GM19328 (cell line): ENCODE measurements at regions not wholly inside any gene's neighbourhood (a gene's known extent, or its start where the extent isn't known, plus 50 kb on each side); places are given as distances from the start of the nearest gene placed in this dataset.
A peak's percentile ranks its signal among the peaks of the same experiment; 100 is the strongest.

Experiments
- ATAC-seq: cut with Tn5 transposase; IDR thresholded peaks from one replicate; pipeline ENCODE4 v1.9.1; 2021; ENCODE audit warnings: mild to moderate bottlenecking, moderate library complexity; ENCODE audit not compliant: unreplicated experiment

- no peak for ATAC-seq
Observed at GRCh38 chr2:181300600-181301291, 156.4 kb upstream of the ITGA4 start.

GRCh38 chr2:181304011-181304844 is 153.0 kb upstream of the ITGA4 start:
- no peak for ATAC-seq

- peak; percentile 84 for ATAC-seq
Observed at GRCh38 chr2:181305301-181306123, 151.7 kb upstream of the ITGA4 start.

GRCh38 chr2:181306785-181307184 is 150.4 kb upstream of the ITGA4 start:
- ATAC-seq, result no peak

- ATAC-seq, result no peak
Observed at GRCh38 chr2:181307203-181307991, 149.8 kb upstream of the ITGA4 start.

GRCh38 chr2:181308766-181309515 is 148.2 kb upstream of the ITGA4 start:
- ATAC-seq, result no peak

GRCh38 chr2:181309586-181309985 is 147.6 kb upstream of the ITGA4 start:
- no peak for ATAC-seq

- ATAC-seq, result no peak
Observed at GRCh38 chr2:181310967-181311366, 146.2 kb upstream of the ITGA4 start.

GRCh38 chr2:181311837-181312236 is 145.3 kb upstream of the ITGA4 start:
- ATAC-seq, result peak; percentile 32

- peak; percentile 78 for ATAC-seq
Observed at GRCh38 chr2:181312515-181312927, 144.7 kb upstream of the ITGA4 start.

- no peak for ATAC-seq
Observed at GRCh38 chr2:181313845-181314244, 143.3 kb upstream of the ITGA4 start.

- no peak for ATAC-seq
Observed at GRCh38 chr2:181314551-181314950, 142.6 kb upstream of the ITGA4 start.

- ATAC-seq, result no peak
Observed at GRCh38 chr2:181317511-181317910, 139.7 kb upstream of the ITGA4 start.

- ATAC-seq, result no peak
Observed at GRCh38 chr2:181318504-181319280, 138.5 kb upstream of the ITGA4 start.

GRCh38 chr2:181319286-181319685 is 137.9 kb upstream of the ITGA4 start:
- no peak for ATAC-seq

- ATAC-seq, result no peak
Observed at GRCh38 chr2:181320638-181321037, 136.5 kb upstream of the ITGA4 start.

- no peak for ATAC-seq
Observed at GRCh38 chr2:181324912-181325311, 132.3 kb upstream of the ITGA4 start.

- ATAC-seq, result no peak
Observed at GRCh38 chr2:181326661-181327060, 130.5 kb upstream of the ITGA4 start.

GRCh38 chr2:181330286-181330685 is 126.9 kb upstream of the ITGA4 start:
- no peak for ATAC-seq
